ENCODE measurements at regions not wholly inside any gene's neighbourhood (a gene's known extent, or its start where the extent isn't known, plus 50 kb on each side); places are given as distances from the start of the nearest gene placed in this dataset.

DNA sequence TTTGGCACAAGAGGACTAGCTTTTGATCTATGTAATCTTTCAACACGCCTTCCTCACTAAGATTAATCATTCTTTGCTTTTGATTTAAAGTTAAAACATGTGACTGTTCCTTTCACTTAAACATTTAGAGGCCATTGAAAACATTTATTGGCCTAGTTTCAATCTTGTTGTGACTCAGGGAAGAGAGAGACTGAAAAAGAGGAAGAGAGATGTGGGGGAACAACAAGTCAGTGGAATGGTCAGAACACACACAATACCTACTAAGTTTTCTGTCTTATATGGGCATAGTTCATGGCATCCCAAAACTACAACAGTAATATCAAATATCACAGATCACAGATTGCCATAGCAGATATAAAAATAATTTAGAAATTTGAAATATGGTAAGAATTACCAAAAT is 812.9 kb upstream of the AGA start:
- H3K4me3 ChIP-seq (ENCODE audit: low read depth, low read length), result no peak overlapping the region
- TF ChIP-seq CTCF (IDR thresholded peaks at IDR 0.05; ENCODE audit: insufficient read depth, low read length), result no peak
- DNase-seq (ENCODE audit: low read depth), result no peak

GRCh38 chr4:178258603-178259002 is 816.4 kb upstream of the AGA start:
- no peak for DNase-seq (ENCODE audit: low read depth)
- H3K4me3 ChIP-seq (ENCODE audit: low read depth, low read length), result no peak overlapping the region
- TF ChIP-seq CTCF (IDR thresholded peaks at IDR 0.05; ENCODE audit: insufficient read depth, low read length), result no peak

DNA sequence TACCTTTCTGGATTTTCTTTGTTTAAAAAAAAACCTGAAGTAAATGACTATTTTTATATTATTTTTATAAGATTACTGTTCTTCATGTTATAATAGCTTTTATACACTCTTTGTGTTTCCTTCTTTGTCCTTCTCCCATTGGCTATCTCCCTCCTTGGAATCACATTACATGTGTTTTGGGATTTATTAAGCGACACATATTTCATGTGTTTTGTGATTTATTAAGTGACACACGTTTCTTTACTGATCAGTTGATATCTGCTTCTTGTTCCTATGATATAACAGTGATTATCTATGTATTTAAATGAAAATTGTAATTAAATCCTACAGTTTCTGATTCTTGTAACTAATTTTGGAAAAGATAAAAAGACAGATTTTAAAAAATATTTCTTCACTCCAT is 817.3 kb upstream of the AGA start:
- DNase-seq (ENCODE audit: low read depth), result no peak
- no peak for TF ChIP-seq CTCF (IDR thresholded peaks at IDR 0.05; ENCODE audit: insufficient read depth, low read length)
- H3K4me3 ChIP-seq (ENCODE audit: low read depth, low read length), result no peak overlapping the region

- DNase-seq (ENCODE audit: low read depth), result no peak
- TF ChIP-seq CTCF (IDR thresholded peaks at IDR 0.05; ENCODE audit: insufficient read depth, low read length), result no peak
- H3K4me3 ChIP-seq (ENCODE audit: low read depth, low read length), result no peak overlapping the region
Measured at GRCh38 chr4:178264001-178264400, 821.8 kb upstream of the AGA start.

- TF ChIP-seq CTCF (IDR thresholded peaks at IDR 0.05; ENCODE audit: insufficient read depth, low read length), result no peak
Measured at GRCh38 chr4:178271386-178271785, 829.1 kb upstream of the AGA start.

GRCh38 chr4:178273168-178273567 is 830.9 kb upstream of the AGA start:
- TF ChIP-seq CTCF (IDR thresholded peaks at IDR 0.05; ENCODE audit: insufficient read depth, low read length), result no peak
- H3K4me3 ChIP-seq (ENCODE audit: low read depth, low read length), result no peak overlapping the region

More at GRCh38 chr4:178271386-178271785, 829.1 kb upstream of the AGA start:
- DNase-seq (ENCODE audit: low read depth), result no peak
- H3K4me3 ChIP-seq (ENCODE audit: low read depth, low read length), result no peak overlapping the region

DNA sequence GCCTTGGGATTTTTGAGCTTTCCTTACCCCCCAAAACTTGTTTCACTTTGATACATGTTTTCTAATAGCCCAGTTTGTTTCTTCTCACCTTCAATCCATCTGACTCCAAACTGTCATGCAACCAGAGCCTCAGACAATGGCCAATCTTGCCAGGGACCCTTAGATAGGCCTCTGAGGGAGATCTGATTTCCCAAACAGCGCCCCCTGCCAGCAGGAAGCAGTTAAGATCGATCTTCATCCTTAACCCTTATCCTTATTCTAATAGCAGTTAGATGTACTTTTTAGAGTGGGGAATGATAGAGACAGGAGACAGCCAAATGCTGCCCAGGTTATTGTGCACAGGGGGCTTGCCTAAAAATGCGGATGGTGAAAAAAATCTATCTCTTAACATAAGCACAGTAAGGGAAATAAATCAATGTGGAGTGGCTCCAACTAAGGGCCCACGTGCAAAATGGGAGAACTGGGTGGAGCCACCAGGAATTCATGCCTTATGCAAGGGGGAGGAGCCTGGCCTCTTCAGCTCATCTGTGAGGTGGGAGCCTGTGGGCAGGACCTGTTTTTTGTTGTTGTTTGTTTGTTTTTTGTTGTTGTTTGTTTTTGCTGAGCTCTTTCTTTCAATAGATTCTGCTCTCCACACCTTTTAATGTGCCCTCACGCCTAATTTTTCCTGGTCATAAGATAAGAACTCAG is 833.6 kb upstream of the AGA start:
- no peak overlapping the region for H3K4me3 ChIP-seq (ENCODE audit: low read depth, low read length)
- DNase-seq (ENCODE audit: low read depth), result no peak
- no peak for TF ChIP-seq CTCF (IDR thresholded peaks at IDR 0.05; ENCODE audit: insufficient read depth, low read length)

More at GRCh38 chr4:178273168-178273567, 830.9 kb upstream of the AGA start:
- no peak for DNase-seq (ENCODE audit: low read depth)
